ENCODE measurements at regions not wholly inside any gene's neighbourhood (a gene's known extent, or its start where the extent isn't known, plus 50 kb on each side); places are given as distances from the start of the nearest gene placed in this dataset.
"Not testable (repeated sequence)": the region's sequence is repeated elsewhere in the genome, so short reads cannot be mapped to it uniquely, and the experiment has no call there.

DNA sequence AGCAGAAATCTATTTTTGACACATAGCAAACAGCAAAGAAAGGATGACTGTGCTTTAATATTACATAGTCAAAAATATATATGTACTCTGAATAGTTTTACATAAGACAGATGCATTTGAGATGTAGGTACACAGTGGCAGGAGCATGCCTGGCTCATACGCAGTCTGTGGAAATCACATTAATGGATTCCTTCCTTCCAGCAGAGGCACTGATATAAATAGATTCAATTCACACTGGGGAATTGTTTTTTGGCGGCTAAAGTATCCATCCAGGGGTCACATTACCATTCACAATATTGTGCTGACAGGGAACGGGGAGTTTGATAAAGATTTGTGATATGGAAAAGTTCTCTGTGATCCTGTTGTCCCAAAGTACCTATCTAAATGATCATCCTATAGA lies 72.5 kb upstream of the AGR3 start:
- Histone ChIP-seq H3K9ac (ENCODE audit: low read length) (no peak overlapping the region), H3K36me3 (ENCODE audit: insufficient read depth, low read length) (no peaks in the 10 kb centered on the region), H3K4me3 (ENCODE audit: low read depth in 1 of 2, low read length in 2 of 2) (no peak overlapping the region), H3K27me3 (ENCODE audit: control insufficient read depth in 1 of 2, insufficient read depth in 2 of 2, low read length in 2 of 2) (no peaks in the 10 kb centered on the region), H3K4me1 (ENCODE audit: insufficient read depth, low read length) (no peaks in the 10 kb centered on the region), H3K9me3 (ENCODE audit: low read length) (no peaks in the 10 kb centered on the region), H3K27ac (ENCODE audit: low read depth, low read length) (no peak overlapping the region)

DNA sequence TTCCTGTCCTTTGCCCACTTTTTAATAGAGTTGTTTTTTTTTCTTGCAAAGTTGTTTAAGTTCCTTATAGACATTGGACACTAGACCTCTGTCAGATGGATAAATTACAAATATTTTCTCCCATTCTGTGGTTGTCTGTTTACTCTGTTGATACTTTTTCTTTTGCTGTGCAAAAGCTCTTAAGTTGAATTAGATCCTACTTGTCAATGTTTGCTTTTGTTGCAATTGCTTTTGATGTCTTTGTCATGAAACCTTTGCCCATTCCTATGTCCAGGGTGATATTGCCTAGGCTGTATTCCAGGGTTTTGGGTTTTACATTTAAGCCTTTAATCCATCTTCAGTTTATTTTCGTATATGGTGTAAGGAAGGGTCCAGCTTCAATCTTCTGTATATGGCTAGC lies 76.9 kb upstream of the AGR3 start:
- Histone ChIP-seq H3K4me3 (ENCODE audit: low read depth in 1 of 2, low read length in 2 of 2) (no peak overlapping the region), H3K4me1 (ENCODE audit: insufficient read depth, low read length) (peaks cover 11% of the 10 kb centered on the region), H3K27me3 (ENCODE audit: control insufficient read depth in 1 of 2, insufficient read depth in 2 of 2, low read length in 2 of 2) (no peaks in the 10 kb centered on the region), H3K27ac (ENCODE audit: low read depth, low read length) (no peak overlapping the region), H3K9me3 (ENCODE audit: low read length) (no peaks in the 10 kb centered on the region), H3K9ac (ENCODE audit: low read length) (no peak overlapping the region), H3K36me3 (ENCODE audit: insufficient read depth, low read length) (no peaks in the 10 kb centered on the region)

DNA sequence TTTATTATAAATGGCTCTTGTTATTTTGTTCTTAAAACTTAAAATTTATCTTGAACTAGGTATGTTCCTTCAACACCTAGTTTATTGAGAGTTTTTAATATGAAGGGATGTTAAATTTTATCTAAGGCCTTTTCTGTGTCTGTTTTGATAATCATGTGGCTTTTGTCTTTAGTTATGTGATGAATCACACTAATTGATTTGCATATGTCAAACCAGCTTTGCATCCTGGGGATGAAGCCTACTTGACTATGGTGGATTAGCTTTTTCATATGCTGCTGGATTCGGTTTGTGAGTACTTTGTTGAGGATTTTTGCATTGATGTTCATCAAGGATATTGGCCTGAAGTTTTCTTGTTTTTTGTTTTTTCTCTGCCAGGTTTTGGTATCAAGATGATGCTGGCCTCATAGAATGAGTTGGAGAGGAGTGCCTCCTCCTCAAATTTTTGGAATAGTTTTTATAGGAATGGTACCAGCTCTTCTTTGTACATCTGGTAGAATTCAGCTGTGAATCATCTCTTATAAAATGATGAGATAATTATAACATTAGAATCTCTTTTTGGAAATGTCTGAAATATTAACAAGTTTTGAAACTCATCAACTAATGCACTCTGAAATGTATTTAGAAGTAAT lies 78.7 kb upstream of the AGR3 start:
- no peak overlapping the region for H3K4me3 ChIP-seq (ENCODE audit: low read depth in 1 of 2, low read length in 2 of 2)
- H3K9ac ChIP-seq (ENCODE audit: low read length), result no peak overlapping the region
- peaks cover 11% of the 10 kb centered on the region for H3K4me1 ChIP-seq (ENCODE audit: insufficient read depth, low read length)
- no peaks in the 10 kb centered on the region for H3K9me3 ChIP-seq (ENCODE audit: low read length)
- no peaks in the 10 kb centered on the region for H3K36me3 ChIP-seq (ENCODE audit: insufficient read depth, low read length)
- H3K27me3 ChIP-seq (ENCODE audit: control insufficient read depth in 1 of 2, insufficient read depth in 2 of 2, low read length in 2 of 2), result no peaks in the 10 kb centered on the region
- H3K27ac ChIP-seq (ENCODE audit: low read depth, low read length), result no peak overlapping the region

DNA sequence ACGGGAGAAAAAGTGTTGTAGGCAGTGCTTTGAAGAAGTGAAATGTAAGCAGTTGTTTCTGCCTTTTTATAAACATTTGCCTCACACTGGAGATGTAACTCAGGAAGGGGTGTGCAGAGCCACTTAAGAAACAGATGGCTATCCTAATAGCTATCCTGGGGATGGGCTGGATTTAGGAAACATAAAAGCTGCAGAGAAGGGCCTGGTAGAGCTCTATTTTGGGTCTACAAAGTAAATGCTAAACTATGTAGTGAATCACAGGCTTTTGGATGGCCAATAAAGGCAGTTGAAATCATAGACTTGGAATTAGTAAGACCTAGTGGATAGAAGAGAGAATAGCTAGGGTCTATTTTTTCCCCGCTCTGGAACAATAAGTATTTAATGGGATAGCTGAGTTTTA lies 79.9 kb upstream of the AGR3 start:
- H3K9ac ChIP-seq (ENCODE audit: low read length), result no peak overlapping the region
- no peaks in the 10 kb centered on the region for H3K27me3 ChIP-seq (ENCODE audit: control insufficient read depth in 1 of 2, insufficient read depth in 2 of 2, low read length in 2 of 2)
- H3K4me3 ChIP-seq (ENCODE audit: low read depth in 1 of 2, low read length in 2 of 2), result no peak overlapping the region
- H3K9me3 ChIP-seq (ENCODE audit: low read length), result no peaks in the 10 kb centered on the region
- no peak overlapping the region for H3K27ac ChIP-seq (ENCODE audit: low read depth, low read length)
- H3K4me1 ChIP-seq (ENCODE audit: insufficient read depth, low read length), result peaks cover 11% of the 10 kb centered on the region
- H3K36me3 ChIP-seq (ENCODE audit: insufficient read depth, low read length), result no peaks in the 10 kb centered on the region

DNA sequence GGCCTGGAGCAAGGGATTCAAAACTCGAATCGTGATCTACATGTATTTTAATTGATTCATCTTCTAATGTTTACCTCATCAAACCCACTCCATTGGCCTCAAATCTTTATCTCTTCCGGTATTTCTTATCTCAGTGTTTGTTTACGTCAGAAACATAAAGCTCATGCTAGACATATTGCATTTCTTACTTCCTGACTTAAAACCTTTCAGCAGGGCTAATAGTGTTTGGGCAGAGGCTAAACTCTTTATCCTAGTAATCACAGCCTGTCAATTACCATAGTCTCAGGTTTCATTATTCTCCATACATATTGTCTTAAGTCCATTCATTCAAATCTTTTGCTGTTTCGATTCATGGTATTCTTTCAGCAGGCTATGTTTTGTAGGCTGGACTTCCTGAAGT lies 81.3 kb upstream of the AGR3 start:
- H3K4me3 ChIP-seq (ENCODE audit: low read depth in 1 of 2, low read length in 2 of 2), result no peak overlapping the region
- no peaks in the 10 kb centered on the region for H3K27me3 ChIP-seq (ENCODE audit: control insufficient read depth in 1 of 2, insufficient read depth in 2 of 2, low read length in 2 of 2)
- no peaks in the 10 kb centered on the region for H3K9me3 ChIP-seq (ENCODE audit: low read length)
- H3K4me1 ChIP-seq (ENCODE audit: insufficient read depth, low read length), result peaks cover 11% of the 10 kb centered on the region
- no peaks in the 10 kb centered on the region for H3K36me3 ChIP-seq (ENCODE audit: insufficient read depth, low read length)
- H3K27ac ChIP-seq (ENCODE audit: low read depth, low read length), result no peak overlapping the region
- H3K9ac ChIP-seq (ENCODE audit: low read length), result no peak overlapping the region

DNA sequence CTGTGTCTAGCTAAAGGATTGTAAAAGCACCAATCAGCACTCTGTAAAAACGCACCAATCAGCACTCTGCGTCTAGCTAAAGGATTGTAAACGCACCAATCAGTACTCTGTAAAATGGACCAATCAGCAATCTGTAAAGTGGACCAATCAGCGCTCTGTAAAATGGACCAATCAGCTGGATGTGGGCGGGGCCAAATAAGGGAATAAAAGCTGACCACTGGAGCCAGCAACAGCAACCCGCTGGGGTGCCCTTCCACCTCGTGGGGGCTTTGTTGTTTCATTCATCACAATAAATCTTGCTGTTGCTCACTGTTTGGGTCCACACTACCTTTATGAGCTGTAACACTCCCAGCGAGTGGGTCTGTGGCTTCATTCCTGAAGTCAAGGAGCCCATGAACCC lies 83.9 kb upstream of the AGR3 start:
- H3K4me1 ChIP-seq (ENCODE audit: insufficient read depth, low read length), result peaks cover 11% of the 10 kb centered on the region
- not testable (repeated sequence) for H3K36me3 ChIP-seq (ENCODE audit: insufficient read depth, low read length); H3K27ac ChIP-seq (ENCODE audit: low read depth, low read length); H3K4me3 ChIP-seq (ENCODE audit: low read depth in 1 of 2, low read length in 2 of 2); H3K27me3 ChIP-seq (ENCODE audit: control insufficient read depth in 1 of 2, insufficient read depth in 2 of 2, low read length in 2 of 2); H3K9ac ChIP-seq (ENCODE audit: low read length); H3K9me3 ChIP-seq (ENCODE audit: low read length)

DNA sequence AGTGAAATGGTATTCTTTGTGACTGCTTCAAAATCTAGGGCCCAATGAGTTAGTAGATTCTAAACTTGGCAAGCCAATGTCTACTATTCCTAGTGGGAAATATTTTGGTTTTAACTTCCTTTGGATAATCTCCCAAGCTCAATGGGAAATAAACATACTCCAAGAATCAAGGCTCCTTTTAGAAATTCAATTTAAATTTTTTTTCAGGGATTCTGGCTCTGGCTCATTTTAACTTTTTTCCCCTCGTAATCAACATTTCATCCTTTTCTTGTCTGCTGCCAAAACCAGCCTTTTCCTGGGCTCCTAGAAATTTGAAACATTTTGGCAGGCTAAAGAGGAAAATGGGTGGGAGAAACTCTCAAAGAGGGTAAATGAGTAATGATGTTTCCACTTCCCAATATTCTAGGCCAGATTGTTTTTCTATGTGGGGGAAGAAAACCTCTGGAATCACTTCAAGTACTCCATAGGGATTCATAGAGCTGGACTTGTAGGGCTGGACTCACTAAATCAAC lies 85.6 kb upstream of the AGR3 start:
- no peak overlapping the region for H3K27ac ChIP-seq (ENCODE audit: low read depth, low read length)
- no peaks in the 10 kb centered on the region for H3K36me3 ChIP-seq (ENCODE audit: insufficient read depth, low read length)
- no peak overlapping the region for H3K9ac ChIP-seq (ENCODE audit: low read length)
- peaks cover 1% of the 10 kb centered on the region for H3K4me1 ChIP-seq (ENCODE audit: insufficient read depth, low read length)
- no peaks in the 10 kb centered on the region for H3K27me3 ChIP-seq (ENCODE audit: control insufficient read depth in 1 of 2, insufficient read depth in 2 of 2, low read length in 2 of 2)
- H3K4me3 ChIP-seq (ENCODE audit: low read depth in 1 of 2, low read length in 2 of 2), result no peak overlapping the region
- H3K9me3 ChIP-seq (ENCODE audit: low read length), result no peaks in the 10 kb centered on the region

DNA sequence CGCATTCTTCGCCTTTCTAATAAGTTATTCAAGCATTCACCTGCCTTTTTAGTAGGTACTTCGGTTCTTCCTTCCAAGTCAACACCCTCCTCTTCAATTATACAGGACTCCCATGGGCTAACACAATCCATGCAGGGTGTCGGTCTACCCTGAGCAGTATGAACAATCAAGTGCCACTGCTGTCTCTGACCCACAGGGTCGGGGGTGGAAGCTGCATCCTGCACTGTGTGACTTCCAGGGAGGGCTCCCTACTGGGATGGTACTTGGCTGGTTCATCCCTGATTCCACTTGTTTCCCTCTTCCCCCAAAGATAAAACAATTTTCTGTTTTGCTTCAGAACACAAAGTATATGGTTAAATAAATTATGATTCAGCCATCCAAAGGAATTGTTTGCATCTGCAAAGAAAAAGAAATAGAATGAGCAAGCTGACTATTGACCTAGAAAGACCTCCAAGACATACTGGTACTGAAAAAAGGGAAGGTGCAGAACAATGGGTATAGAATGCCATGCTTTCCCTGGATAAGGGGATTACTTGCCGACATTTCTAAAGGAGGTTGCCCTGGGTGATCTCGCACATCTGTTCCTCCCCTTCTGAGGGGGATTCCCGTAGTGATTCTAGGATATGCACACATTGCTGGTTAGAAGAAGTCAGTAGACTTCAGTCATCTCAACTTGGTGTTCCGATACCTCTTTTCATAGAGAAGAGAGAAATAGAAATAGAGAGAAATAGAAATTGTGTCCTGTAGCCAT lies 89.1 kb upstream of the AGR3 start:
- Histone ChIP-seq H3K4me1 (ENCODE audit: insufficient read depth, low read length) (no peaks in the 10 kb centered on the region), H3K9ac (ENCODE audit: low read length) (no peak overlapping the region), H3K27ac (ENCODE audit: low read depth, low read length) (no peak overlapping the region), H3K36me3 (ENCODE audit: insufficient read depth, low read length) (no peaks in the 10 kb centered on the region), H3K4me3 (ENCODE audit: low read depth in 1 of 2, low read length in 2 of 2) (no peak overlapping the region), H3K27me3 (ENCODE audit: control insufficient read depth in 1 of 2, insufficient read depth in 2 of 2, low read length in 2 of 2) (no peaks in the 10 kb centered on the region), H3K9me3 (ENCODE audit: low read length) (no peaks in the 10 kb centered on the region)

DNA sequence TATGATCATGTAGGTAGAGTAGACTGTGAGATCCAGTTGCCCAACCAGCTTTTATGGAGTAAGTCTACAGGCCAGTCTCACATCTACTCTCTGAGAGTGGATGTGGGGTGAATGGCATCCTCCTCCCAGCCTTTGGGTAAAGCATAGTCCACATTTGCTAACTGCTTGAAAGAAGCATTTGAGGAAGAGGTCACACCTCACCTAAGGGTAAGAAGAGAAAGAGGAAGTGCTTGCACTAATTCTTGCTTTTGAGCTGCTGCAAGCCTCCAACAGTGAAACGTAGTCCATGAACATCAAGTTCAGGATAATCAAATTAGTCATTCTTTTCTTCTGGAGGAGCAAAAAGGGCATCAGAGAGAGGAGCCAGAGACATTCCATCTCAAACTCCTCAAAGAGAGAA lies 93.9 kb upstream of the AGR3 start:
- Histone ChIP-seq H3K4me1 (ENCODE audit: insufficient read depth, low read length) (no peaks in the 10 kb centered on the region), H3K4me3 (ENCODE audit: low read depth in 1 of 2, low read length in 2 of 2) (no peak overlapping the region), H3K9me3 (ENCODE audit: low read length) (no peaks in the 10 kb centered on the region), H3K9ac (ENCODE audit: low read length) (no peak overlapping the region), H3K27me3 (ENCODE audit: control insufficient read depth in 1 of 2, insufficient read depth in 2 of 2, low read length in 2 of 2) (no peaks in the 10 kb centered on the region), H3K36me3 (ENCODE audit: insufficient read depth, low read length) (no peaks in the 10 kb centered on the region), H3K27ac (ENCODE audit: low read depth, low read length) (no peak overlapping the region)

DNA sequence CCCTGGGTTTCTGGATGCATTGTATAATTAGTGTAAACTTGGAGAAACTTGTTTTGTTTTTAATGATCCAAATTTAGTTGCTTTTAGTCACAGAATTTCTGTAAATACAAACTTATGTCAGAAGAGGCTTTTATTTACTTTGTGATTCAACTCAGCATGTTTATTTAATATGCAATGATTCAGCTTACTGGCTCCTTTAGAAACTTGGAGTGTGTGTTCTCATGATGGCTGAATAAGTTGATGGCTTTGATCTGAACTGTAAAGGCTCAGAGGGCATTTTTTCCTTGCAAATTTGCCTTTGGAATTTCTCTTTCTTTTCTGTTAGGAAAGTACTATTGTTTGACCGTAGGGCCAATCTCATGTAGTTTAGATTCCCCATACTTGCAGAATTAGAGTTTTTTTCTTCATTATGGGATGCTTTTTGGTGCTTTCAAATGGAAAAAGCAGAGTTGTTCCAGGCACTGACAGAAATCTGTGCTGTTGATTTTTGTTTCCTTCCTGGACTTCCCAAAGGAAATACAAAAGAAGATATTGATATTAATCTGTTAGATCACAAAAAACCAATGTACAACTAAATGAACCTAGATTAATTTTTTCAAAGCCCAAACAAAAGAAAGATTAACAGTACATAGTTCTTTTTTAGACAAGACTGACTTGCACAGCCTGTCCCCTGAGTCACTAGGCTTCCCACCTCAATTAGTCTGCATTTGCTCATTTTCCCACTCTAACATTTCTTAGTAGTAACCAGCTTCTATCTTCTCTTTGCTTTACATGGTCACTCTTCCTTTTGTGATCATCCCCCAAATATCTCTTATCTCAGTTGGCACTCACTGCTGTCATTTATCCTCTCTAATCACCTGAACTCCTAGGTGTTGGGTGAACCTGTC lies 96.8 kb upstream of the AGR3 start:
- H3K9ac ChIP-seq (ENCODE audit: low read length), result no peak overlapping the region
- no peaks in the 10 kb centered on the region for H3K9me3 ChIP-seq (ENCODE audit: low read length)
- no peaks in the 10 kb centered on the region for H3K4me1 ChIP-seq (ENCODE audit: insufficient read depth, low read length)
- no peak overlapping the region for H3K27ac ChIP-seq (ENCODE audit: low read depth, low read length)
- no peaks in the 10 kb centered on the region for H3K27me3 ChIP-seq (ENCODE audit: control insufficient read depth in 1 of 2, insufficient read depth in 2 of 2, low read length in 2 of 2)
- H3K36me3 ChIP-seq (ENCODE audit: insufficient read depth, low read length), result no peaks in the 10 kb centered on the region
- H3K4me3 ChIP-seq (ENCODE audit: low read depth in 1 of 2, low read length in 2 of 2), result no peak overlapping the region

DNA sequence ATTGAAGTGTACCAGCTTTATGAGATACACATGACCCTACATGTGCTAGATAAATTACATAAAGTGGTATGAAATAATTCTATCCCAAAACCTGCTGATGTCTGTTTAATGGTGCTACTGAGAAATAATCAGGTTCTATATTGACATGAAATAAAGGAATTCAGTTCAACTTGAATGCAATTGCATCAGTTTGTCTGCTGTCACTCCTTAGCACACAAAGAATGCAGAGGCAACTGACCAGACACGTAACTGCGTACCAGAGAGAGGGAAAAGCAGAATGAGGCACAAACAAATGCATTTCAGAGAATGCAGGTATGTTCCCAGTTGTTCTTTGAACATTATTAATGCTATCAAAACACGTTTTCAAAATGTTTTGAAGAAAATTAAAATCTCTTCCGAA lies 98.8 kb upstream of the AGR3 start:
- Histone ChIP-seq H3K9me3 (ENCODE audit: low read length) (no peaks in the 10 kb centered on the region), H3K4me3 (ENCODE audit: low read depth in 1 of 2, low read length in 2 of 2) (no peak overlapping the region), H3K9ac (ENCODE audit: low read length) (no peak overlapping the region), H3K27ac (ENCODE audit: low read depth, low read length) (no peak overlapping the region), H3K36me3 (ENCODE audit: insufficient read depth, low read length) (no peaks in the 10 kb centered on the region), H3K27me3 (ENCODE audit: control insufficient read depth in 1 of 2, insufficient read depth in 2 of 2, low read length in 2 of 2) (no peaks in the 10 kb centered on the region), H3K4me1 (ENCODE audit: insufficient read depth, low read length) (no peaks in the 10 kb centered on the region)
